ENCODE measurements at regions not wholly inside any gene's neighbourhood (a gene's known extent, or its start where the extent isn't known, plus 50 kb on each side); places are given as distances from the start of the nearest gene placed in this dataset.

GRCh38 chr6:137702791-137703424, 164.2 kb upstream of the TNFAIP3 start (continued):
- no peak for TF ChIP-seq CHD7 (IDR thresholded peaks at IDR 0.05; ENCODE audit: insufficient replicate concordance, low read length)
- TF ChIP-seq CHD2 (IDR thresholded peaks at IDR 0.05; ENCODE audit: low read length), result no peak
- TF ChIP-seq CREB1 (IDR thresholded peaks at IDR 0.05), result no peak
- TF ChIP-seq BACH1 (IDR thresholded peaks at IDR 0.05; ENCODE audit: low read length), result no peak
- TF ChIP-seq HDAC6 (IDR thresholded peaks at IDR 0.05; ENCODE audit: low read depth, low read length), result no peak
- no peak for TF ChIP-seq TAF7 (optimal IDR thresholded peaks at IDR 0.05; ENCODE audit: borderline replicate concordance, low read depth, low read length)
- no peak for TF ChIP-seq KDM4A (IDR thresholded peaks at IDR 0.05; ENCODE audit: low read depth, low read length, severe bottlenecking)
- no peak for TF ChIP-seq POLR2A (IDR thresholded peaks at IDR 0.05; ENCODE audit: control extremely low read depth in 1 of 2, low read depth in 2 of 2, low read length in 2 of 2)
- TF ChIP-seq ATF2 (IDR thresholded peaks at IDR 0.05; ENCODE audit: low read length), result no peak
- TF ChIP-seq NANOG (IDR thresholded peaks at IDR 0.05; ENCODE audit: insufficient read depth, low read depth, low read length, poor library complexity, severe bottlenecking), result no peak

All from H1 (cell line).